ENCODE measurements at regions not wholly inside any gene's neighbourhood (a gene's known extent, or its start where the extent isn't known, plus 50 kb on each side); places are given as distances from the start of the nearest gene placed in this dataset.
"Not testable (repeated sequence)": the region's sequence is repeated elsewhere in the genome, so short reads cannot be mapped to it uniquely, and the experiment has no call there.

- peaks cover 6% of the 10 kb centered on the region; the same call in 1 of the 2 replicates for H3K27me3 Mint-ChIP-seq (ENCODE audit: insufficient read depth)
- H3K4me1 Mint-ChIP-seq (ENCODE audit: low read depth): no peaks in the 10 kb centered on the region
- no peak for DNase-seq
- no peak overlapping the region for H3K4me3 Mint-ChIP-seq
- H3K9me3 Mint-ChIP-seq: no peaks in the 10 kb centered on the region
- H3K27ac Mint-ChIP-seq: no peak overlapping the region
- no peak for TF ChIP-seq CTCF (IDR thresholded peaks at IDR 0.05)
- no peaks in the 10 kb centered on the region for H3K36me3 Mint-ChIP-seq (ENCODE audit: low read depth)
Observed at GRCh38 chr2:88927128-88927527, 235.7 kb downstream of the RPIA start.

GRCh38 chr2:88930659-88931058 lies 239.2 kb downstream of the RPIA start:
- no peaks in the 10 kb centered on the region for H3K4me1 Mint-ChIP-seq (ENCODE audit: low read depth)
- no peak overlapping the region for H3K27ac Mint-ChIP-seq
- H3K27me3 Mint-ChIP-seq (ENCODE audit: insufficient read depth): peaks cover 3% of the 10 kb centered on the region; the same call in 1 of the 2 replicates
- no peak for DNase-seq
- H3K9me3 Mint-ChIP-seq: no peaks in the 10 kb centered on the region
- H3K4me3 Mint-ChIP-seq: no peak overlapping the region
- H3K36me3 Mint-ChIP-seq (ENCODE audit: low read depth): no peaks in the 10 kb centered on the region
- no peak for TF ChIP-seq CTCF (IDR thresholded peaks at IDR 0.05)

GRCh38 chr2:88932686-88933085 lies 241.2 kb downstream of the RPIA start:
- DNase-seq: no peak
- Mint-ChIP-seq H3K4me1 (ENCODE audit: low read depth) (no peaks in the 10 kb centered on the region), H3K4me3 (no peak overlapping the region), H3K36me3 (ENCODE audit: low read depth) (no peaks in the 10 kb centered on the region), H3K9me3 (no peaks in the 10 kb centered on the region), H3K27ac (no peak overlapping the region), H3K27me3 (ENCODE audit: insufficient read depth) (peaks cover 3% of the 10 kb centered on the region; the same call in 1 of the 2 replicates)
- no peak for TF ChIP-seq CTCF (IDR thresholded peaks at IDR 0.05)

- Mint-ChIP-seq H3K9me3 (no peaks in the 10 kb centered on the region), H3K27me3 (ENCODE audit: insufficient read depth) (peaks cover 3% of the 10 kb centered on the region; the same call in 1 of the 2 replicates), H3K4me3 (no peak overlapping the region)
Observed at GRCh38 chr2:88933091-88933490, 241.6 kb downstream of the RPIA start.

GRCh38 chr2:88933980-88934379 lies 242.5 kb downstream of the RPIA start:
- peaks cover 3% of the 10 kb centered on the region; the same call in 1 of the 2 replicates for H3K27me3 Mint-ChIP-seq (ENCODE audit: insufficient read depth)
- no peak overlapping the region for H3K27ac Mint-ChIP-seq
- H3K9me3 Mint-ChIP-seq: no peaks in the 10 kb centered on the region
- H3K36me3 Mint-ChIP-seq (ENCODE audit: low read depth): no peaks in the 10 kb centered on the region
- H3K4me3 Mint-ChIP-seq: no peak overlapping the region
- DNase-seq: no peak
- no peak for TF ChIP-seq CTCF (IDR thresholded peaks at IDR 0.05)
- H3K4me1 Mint-ChIP-seq (ENCODE audit: low read depth): no peaks in the 10 kb centered on the region

More at GRCh38 chr2:88933091-88933490, 241.6 kb downstream of the RPIA start:
- Mint-ChIP-seq H3K4me1 (ENCODE audit: low read depth) (no peaks in the 10 kb centered on the region), H3K27ac (no peak overlapping the region), H3K36me3 (ENCODE audit: low read depth) (no peaks in the 10 kb centered on the region)
- no peak for TF ChIP-seq CTCF (IDR thresholded peaks at IDR 0.05)
- DNase-seq: no peak

- H3K9me3 Mint-ChIP-seq; H3K4me1 Mint-ChIP-seq (ENCODE audit: low read depth); H3K27ac Mint-ChIP-seq; H3K4me3 Mint-ChIP-seq; H3K36me3 Mint-ChIP-seq (ENCODE audit: low read depth); H3K27me3 Mint-ChIP-seq (ENCODE audit: insufficient read depth): not testable (repeated sequence)
- peak; percentile 24 for DNase-seq
- TF ChIP-seq CTCF (IDR thresholded peaks at IDR 0.05): peak; percentile 70
Observed at GRCh38 chr2:88941178-88941577, 249.7 kb downstream of the RPIA start.

Data from HFFc6 (cell line).